ENCODE measurements at regions not wholly inside any gene's neighbourhood (a gene's known extent, or its start where the extent isn't known, plus 50 kb on each side); places are given as distances from the start of the nearest gene placed in this dataset.

GRCh38 chr5:68544648-68545552, 329.3 kb downstream of the PIK3R1 start:
- TF ChIP-seq CTCF (IDR thresholded peaks at IDR 0.05) (no peak), TCF7L2 (IDR thresholded peaks at IDR 0.05; ENCODE audit: low read depth, low read length) (no peak), POLR2AphosphoS5 (IDR thresholded peaks at IDR 0.05; ENCODE audit: low read depth, low read length) (no peak), SIN3A (IDR thresholded peaks at IDR 0.05; ENCODE audit: borderline replicate concordance, insufficient read depth, low read depth, low read length) (no peak)
